GM21528 (cell line): ENCODE measurements at regions not wholly inside any gene's neighbourhood (a gene's known extent, or its start where the extent isn't known, plus 50 kb on each side); places are given as distances from the start of the nearest gene placed in this dataset.

Source experiments
- ATAC-seq: cut with Tn5 transposase; IDR thresholded peaks from one replicate; pipeline ENCODE4 v1.9.1; 2021; ENCODE audit warnings: mild to moderate bottlenecking, moderate library complexity; ENCODE audit not compliant: unreplicated experiment, low FRiP score

DNA sequence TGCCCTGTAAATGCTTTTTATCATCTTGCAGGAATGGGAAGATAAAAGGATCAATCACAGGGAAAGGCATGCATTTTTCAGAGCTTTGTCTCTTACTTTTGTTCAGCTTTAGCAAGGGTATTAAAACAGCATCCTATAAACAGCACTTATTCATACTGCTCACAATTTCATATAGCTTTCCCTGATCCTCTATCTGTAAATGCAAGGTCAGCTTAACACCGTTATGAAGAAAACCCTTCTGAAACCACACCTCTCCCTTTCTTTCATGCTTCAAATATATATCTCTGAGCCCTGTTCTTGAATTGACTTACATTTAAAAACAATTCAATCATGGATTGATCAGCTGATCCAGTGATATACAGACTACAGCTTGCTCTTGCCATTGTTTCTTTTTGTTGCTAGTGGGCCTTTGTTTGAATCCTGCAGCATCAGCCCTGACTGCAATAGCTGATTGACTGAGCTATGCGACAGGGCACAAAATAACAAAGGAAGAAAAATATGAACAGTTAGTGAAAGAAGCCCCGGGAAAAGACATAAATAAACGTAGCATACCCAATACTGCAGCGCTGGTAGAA, 795.5 kb upstream of the CDH2 start:
- ATAC-seq, result no peak

DNA sequence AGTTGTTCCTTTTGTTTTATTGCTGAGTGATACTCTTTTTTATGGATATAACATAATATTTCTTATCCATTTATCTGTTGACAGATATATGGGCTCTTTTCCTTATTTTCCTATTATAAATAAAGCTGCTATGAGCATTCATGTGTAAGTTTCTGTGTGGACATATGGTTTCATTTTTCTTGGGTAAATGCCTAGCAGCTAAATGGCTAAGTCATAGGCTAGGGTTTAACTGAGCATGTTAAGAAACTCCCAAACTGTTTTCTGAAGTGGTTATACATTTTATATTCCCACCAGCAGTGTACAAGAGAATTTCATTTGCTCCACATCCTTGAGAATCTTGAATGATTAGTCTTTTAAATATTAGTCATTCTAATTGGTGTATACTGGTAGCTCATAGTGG, 786.6 kb upstream of the CDH2 start:
- ATAC-seq, result no peak

DNA sequence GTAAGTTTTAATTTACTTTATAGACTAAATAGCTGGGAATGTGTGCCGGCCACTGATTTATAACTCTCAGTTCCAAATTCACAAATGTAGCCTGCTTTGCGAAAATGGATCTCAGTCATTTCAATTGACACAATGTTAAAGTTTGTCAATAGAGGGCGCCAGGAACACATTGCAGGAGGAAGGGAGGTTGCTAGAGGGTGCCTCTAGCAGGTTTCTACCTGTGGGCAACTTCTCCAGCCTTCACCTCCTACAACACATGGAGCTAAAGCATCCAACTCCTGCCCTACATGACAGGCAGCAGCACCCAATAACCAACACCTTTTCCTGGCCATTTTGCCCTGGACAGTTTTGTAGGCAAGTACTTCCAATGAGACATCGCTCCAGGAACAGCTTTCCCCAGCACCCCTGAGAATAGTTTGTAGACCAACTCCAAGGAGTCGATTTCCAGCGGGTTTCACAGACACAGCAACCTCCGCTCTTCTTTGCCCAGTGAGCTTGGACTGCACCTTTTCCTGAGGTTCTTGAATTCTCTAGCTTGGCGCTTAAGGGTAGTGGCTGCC, 784.8 kb upstream of the CDH2 start:
- no peak for ATAC-seq

DNA sequence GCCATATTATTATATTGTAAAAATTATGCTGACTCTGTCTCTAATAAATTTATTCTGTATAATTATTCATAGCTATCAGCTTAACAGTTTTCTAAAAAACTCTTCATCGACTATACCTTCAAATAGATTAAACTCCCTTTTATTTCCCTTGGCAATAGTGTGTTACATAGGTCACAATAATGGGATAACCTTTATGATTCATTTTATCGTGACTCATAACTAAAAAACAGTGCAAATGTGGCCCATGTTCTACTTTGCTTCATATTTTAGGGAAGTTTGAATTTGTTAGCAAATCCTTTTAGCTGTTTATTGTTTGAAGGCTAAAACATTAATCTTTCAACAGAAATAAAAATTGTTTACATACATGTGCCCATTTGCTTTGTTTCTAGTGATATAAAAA, 783.2 kb upstream of the CDH2 start:
- no peak for ATAC-seq

DNA sequence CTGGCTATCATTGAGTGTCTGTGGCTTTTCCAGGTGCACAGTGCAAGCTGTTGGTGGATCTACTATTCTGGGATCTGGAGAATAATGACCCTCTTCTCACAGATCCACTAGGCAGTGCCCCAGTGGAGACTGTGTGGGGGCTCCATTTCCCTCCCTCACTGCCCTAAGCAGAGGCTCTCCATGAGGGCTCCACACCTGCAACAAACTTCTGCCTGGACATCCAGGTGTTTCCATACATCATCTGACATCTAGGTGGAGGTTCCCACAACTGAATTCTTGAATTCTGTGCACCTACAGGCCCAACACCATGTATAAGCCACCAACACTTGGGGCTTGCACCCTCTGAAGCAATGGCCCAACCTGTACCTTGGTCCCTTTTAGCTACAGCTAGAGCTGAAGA, 775.4 kb upstream of the CDH2 start:
- no peak for ATAC-seq

DNA sequence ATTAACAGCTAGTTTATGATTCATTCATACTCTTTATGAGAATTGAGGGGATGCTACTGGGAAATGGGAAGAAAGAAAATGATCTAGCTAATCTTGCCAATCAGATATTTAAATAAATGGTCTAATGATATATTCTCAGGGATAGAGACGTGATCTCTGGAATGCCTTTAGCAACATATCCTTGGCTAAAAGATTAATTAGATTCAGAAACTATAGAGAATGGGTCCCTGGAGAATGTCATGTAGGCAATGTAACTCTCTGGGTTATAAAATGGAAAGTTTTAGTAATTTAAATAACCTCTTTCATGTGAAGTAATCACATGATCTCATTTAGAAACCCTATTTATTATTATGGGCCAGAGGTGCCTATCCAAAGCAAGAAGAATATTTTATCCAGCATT, 771.0 kb upstream of the CDH2 start:
- no peak for ATAC-seq

DNA sequence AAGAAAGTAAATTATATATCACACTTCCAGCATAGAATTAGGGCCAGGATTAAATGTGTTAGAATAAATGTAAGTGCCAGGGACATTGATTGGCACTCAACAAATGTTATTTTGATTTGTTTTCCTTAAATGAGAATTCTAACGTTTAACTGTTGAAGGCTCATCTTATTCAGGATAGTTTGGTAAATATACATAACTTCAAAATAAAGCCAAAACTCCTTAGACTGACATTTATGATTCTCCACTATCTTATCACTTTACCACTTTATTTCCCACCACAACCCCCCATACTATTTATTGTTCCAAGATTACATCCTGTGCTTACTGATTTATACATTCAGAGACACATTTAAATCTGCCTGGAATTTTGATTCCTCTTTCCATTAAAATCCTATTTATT, 769.5 kb upstream of the CDH2 start:
- no peak for ATAC-seq

DNA sequence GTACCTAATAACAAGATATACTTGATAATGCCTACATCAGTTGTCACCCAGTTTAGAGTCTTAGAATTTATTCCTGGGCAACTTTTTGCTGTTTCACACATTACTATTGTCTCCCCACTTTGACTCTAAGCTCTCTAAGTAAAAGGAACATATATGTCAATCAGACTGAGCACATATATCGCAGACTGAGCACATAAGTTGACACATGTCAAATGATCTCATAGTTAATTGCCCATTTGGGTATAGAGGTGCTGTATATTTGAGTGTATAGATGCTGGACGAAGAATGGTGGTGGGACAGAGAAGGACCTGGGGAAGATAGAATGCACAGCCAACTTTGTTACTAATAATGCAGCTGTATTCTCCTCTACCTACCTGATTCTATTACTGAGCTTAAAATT, 746.0 kb upstream of the CDH2 start:
- ATAC-seq, result no peak

DNA sequence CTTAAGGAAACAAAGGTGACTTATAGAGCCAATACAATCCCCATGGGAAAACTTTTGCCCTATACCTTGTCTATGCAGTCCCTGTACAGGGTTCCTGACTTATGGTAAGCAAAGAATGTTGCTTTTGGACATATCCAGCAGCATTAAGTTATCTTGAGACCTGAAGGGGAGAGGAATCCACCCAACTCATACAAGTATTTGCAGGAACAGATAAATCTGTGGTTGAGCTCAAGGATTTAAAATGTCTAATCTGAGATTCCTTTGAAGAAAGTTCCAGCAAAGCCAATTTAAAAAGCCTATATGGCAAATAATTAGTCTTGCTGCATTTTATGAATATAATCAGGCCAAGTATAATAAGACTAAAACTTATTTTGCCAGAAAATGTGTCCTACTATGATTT, 739.5 kb upstream of the CDH2 start:
- no peak for ATAC-seq

DNA sequence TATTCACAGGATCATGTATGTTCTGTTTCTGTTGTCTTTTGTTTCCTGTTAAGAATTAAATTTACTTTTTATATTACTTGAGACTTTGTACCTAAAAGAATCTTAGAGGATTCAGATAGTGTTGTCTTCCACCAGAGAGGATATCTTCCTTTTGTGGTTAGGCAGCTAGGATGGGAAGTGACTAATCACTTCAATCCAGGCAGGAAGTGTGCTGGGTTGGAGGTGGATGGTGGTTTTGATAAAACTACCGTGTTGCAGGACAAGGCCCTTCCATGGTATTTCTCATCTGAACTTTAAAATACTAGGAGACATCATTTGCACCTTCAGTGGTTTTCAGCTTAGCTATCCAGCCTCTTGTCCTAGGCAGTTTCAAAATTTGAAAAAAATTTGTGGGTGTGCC, 728.6 kb upstream of the CDH2 start:
- ATAC-seq, result no peak

DNA sequence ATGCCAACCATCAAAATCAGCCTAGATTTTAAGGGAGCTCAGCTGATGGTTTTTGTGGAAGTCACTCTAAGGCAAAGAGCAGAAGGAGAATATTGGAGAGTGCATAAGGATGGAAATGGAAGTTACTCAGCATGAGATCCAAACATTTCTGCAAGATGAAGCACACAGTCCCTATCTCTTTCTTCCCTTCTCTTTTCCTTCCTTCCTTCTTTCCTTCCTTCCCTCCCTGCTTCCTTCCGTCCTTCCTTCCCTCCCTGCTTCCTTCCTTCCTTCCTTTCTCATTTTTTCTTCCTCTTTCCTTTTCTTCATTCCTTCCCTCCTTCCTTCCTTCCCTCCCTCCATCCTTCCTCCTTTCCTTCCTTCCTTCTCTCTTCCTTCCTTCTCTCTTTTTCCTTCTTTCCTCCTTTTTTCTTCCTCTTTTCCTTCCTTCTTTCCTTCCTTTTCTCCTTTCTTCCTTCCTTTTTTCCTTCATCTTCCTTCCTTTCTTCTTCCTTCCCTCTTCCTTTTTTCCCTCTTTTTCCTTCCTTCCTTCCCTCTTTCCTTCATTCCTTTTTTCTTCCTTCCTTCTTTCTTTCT, 727.9 kb upstream of the CDH2 start:
- no peak for ATAC-seq

DNA sequence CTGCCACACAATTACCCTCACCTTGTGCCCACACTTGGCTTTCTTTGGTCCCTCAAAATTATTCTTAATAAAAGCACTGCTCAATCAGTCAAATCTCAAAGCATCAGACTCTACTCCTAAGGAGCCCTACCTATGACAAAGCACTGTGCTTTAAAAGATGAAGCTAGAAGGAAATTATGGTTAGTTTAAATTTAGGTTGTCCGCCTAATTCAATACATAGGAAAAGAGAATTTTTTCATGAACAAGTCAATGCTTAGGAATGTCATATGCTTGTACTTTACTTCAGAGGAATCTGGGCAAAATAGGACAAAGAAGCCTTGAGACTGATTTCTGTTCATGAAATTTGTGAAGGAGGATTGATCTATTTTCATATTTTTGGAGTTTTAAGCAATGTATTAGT, 726.4 kb upstream of the CDH2 start:
- no peak for ATAC-seq

DNA sequence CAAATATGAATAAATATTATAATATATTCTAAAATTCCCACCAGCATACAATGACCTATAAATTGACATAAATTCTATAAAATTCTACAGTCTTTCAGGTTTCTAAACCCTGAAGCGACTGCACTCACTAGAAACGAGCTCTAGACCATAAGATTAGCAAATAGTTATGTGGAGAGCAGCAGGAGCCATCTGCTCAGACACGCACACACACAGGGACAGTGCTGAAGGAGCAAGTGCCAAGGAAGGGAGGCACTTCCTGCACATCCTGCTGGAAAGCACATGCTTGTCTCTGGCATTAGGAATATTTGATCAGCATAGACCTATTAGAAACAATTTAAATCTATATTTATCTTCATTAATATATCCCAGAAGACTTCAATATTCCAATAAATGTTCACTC, 713.9 kb upstream of the CDH2 start:
- no peak for ATAC-seq

DNA sequence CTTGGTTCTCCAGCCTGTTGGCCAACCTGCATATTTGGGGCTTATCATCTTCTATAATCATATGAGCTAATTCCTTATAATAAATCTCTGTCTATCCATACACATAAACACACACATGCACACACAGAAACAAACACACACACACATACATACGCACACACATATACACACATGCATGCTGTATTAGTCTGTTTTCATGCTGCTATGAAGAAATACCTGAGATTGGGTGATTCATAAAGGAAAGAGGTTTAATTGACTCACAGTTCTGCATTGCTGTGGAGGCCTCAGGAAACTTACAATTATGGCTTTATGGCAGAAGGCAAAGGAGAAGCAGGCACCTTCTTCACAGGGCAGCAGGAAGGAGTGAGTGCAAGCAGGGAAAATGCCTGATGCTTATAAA, 707.4 kb upstream of the CDH2 start:
- no peak for ATAC-seq

DNA sequence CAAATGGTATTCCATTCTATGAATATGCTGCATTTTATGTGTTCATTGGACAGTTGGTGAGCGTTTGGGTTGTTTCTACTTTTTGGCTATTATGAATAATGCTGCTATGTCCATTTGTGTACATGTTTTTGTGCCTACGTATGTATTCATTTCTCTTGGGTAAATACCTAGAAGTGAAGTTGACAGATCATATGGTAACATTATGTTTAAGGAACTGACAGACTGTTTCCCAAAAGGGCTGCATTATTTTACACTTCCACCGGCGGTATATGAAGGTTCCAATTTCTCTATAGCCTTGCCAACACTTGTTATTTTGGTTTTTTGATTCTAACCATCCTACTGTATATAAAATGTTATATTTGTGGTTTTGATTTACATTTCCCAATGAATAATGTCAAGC, 703.9 kb upstream of the CDH2 start:
- no peak for ATAC-seq

DNA sequence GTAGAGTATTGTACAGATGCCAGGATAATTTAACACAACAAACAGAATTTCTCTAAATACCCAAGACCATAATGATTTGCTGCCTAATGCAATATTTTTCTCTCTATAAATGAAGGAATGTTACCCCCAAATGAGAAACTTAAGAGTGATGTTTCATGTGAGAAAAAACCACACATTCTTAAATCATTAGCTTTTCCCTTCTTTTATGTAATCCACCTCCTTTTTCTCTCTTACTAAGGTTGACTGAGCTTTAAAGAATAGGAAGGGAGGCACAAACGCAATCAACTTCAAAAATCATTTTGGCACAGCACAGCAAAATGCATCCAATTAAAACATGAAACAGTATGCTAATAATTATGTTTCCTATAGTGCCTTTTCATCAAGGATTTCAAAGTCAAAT, 698.1 kb upstream of the CDH2 start:
- ATAC-seq, result no peak

DNA sequence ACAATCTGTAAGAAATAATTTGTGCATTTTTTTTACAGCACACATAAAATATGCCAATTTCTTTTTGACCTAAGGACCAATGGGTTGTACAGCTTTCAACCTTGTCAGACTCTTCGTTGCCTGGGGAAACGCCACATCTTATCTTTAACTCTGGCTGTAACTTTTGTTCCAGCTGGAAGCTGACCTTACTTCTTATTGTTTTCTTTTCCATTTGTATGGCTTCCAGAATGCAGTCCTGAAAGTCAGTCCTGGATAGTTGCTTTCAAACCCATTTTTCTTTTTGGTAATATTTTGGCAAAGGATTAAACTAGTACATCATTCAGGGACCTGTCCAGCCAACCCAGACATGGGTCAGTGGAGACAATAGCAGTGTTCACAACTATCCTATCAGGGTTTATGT, 686.5 kb upstream of the CDH2 start:
- ATAC-seq, result no peak

DNA sequence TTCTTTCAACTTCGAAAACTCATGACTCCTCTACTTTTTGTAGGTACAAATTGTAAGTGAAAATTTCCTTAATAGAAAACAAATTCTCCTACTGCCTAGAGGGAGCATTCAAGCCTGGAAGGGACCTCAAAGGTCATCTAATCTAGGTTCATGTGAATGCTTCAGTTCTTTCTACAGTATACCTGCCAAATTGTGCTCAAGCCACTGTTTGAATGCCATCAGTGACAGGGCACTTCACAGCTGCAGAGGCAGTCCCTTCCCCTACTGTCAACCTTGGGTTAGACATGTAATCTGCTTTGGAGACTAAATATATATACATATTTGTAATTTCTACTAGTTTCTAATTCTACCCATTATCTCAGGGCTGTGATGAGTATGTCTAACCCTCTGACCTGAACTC, 681.3 kb upstream of the CDH2 start:
- no peak for ATAC-seq

DNA sequence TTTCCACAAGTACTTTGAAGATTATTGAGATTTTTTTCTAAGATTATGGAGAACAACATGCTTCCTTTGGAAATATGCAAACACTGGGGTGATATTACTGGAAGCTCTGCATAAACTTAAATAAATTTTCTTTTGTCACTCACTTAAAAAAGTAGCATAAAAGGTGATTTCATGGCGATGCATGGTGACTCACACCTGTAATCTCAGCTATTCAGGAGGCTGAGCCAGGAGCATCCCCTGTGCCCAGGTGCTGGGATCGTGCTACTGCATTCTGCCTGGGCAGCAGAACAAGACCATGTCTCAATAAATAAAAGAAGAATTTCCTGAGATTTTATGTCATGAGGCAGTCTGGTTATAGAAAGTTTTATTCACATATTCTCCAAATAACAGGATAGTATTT, 679.1 kb upstream of the CDH2 start:
- no peak for ATAC-seq

DNA sequence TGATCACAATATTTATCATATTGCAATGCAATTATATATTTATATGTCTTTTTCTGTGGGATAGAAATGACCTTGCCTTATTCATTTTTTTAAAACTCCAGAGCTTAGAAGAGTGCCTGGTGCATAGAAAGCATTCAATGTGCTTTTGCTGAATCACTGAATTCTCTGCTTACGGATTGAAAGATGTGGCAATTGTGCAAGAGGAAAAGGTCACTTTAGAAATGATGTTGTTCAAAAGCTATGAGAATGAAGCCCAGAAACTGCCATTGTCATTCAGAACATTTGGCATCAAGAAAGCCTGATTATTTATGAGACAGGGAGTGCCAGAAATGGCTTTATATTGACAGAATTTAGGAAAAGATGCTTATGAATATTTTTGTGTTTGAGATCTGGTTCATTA, 678.6 kb upstream of the CDH2 start:
- ATAC-seq, result no peak

DNA sequence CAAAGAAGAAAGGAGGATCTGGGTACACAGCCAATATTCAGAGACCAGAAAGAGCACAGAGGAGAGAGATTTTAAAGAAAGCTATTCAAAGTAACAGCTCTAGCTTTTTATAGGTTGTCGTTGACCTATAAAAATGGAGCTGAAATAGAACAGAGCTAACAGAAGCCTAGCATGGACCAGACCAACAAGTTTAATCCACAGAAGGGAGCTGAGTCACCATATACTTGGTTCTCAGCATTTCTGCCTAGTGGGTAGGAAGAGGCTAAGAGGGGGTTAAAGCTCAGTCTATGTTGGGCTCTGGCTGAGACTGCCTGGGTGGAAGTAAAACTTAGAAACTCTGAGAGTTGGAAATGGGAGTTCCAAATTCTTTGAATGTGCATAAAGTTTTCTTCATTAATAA, 678.0 kb upstream of the CDH2 start:
- ATAC-seq, result no peak

DNA sequence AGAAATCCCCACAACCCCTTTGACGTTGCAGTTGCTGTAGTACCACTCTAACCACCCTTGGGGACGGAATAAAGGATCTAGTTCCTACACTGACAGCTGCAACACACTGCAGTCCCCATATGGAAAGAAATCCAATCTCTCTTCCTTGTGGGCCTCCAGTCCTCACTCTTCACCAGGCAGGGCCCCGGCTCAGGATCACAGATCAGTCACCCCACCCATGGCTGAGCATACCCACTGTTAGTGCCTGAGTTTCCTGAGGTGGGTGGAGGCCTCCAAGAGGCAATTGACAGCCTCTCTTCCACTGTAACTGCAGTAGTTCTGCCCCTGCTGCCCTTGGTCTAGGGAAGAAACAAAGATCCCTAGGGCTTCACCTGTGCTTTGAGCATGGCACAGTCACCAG, 670.0 kb upstream of the CDH2 start:
- no peak for ATAC-seq

DNA sequence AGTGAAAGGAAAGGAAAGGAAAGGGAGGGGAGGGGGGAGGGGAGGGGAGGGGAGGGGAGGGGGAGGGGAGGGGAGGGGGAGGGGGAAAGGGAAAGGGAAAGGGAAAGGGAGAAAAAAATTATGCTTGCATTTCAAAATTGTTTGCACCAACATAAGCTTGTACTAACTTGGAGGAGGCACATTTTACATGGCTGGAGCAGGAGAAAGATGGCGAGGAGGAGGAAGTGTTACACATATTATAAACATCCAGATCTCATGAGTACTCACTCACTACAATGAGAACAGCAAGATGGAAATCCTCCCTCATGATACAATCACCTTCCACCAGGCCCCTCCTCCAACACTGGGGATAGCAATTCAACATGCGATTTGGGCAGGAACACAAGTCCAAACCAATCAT, 660.2 kb upstream of the CDH2 start:
- no peak for ATAC-seq
